ENCODE measurements at regions not wholly inside any gene's neighbourhood (a gene's known extent, or its start where the extent isn't known, plus 50 kb on each side); places are given as distances from the start of the nearest gene placed in this dataset.

DNA sequence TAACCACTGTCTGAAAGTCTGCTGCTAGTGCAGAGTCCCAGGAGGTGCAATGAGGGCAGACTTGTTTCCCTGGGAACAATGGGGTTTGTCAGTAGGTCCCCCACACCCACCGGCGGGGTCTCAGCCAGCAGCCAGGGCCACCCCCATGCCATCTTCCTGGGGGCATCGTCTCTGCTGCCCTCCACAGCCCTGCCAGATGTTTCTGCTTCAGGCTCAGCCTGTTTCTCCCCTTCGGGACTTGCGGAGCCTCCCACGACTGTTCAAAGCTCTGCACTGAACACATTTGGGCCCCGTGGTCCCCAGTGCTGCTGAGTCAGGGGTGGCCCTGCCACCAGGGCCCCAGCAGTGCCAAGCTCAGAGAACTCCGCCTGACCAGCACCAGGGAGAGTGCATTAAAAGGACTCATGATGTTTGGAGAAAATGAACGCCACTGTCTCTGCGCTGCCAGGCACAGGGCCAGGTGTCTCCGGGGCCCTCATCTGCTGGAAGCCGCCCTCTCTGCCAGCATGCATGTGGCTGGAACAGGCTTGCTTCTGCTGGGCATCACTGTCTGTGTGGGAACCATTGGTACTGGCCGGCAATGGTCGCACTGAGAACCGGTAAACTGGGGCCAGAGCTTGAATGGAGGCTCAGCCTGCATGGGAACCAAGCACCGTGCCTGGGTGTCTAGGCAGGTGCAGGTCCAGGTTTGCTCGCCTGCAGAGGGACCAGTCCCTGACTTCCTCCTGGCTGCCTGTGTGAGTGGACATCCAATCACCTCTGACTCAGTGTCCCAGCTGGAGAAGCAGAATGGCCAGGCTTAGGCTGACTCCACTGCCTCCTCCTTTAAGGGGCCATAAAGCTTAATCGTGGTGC, 345.1 kb downstream of the GLRX3 start:
- TF ChIP-seq, protein P1, sequence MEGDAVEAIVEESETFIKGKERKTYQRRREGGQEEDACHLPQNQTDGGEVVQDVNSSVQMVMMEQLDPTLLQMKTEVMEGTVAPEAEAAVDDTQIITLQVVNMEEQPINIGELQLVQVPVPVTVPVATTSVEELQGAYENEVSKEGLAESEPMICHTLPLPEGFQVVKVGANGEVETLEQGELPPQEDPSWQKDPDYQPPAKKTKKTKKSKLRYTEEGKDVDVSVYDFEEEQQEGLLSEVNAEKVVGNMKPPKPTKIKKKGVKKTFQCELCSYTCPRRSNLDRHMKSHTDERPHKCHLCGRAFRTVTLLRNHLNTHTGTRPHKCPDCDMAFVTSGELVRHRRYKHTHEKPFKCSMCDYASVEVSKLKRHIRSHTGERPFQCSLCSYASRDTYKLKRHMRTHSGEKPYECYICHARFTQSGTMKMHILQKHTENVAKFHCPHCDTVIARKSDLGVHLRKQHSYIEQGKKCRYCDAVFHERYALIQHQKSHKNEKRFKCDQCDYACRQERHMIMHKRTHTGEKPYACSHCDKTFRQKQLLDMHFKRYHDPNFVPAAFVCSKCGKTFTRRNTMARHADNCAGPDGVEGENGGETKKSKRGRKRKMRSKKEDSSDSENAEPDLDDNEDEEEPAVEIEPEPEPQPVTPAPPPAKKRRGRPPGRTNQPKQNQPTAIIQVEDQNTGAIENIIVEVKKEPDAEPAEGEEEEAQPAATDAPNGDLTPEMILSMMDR (conservative IDR thresholded peaks at IDR 0.05; ENCODE audit: low read depth, low read length) = no peak
- TF ChIP-seq RFX5 (IDR thresholded peaks at IDR 0.05; ENCODE audit: low read depth, low read length) = no peak
- no peak for TF ChIP-seq RAD21 (IDR thresholded peaks at IDR 0.05; ENCODE audit: low read length)
- no peak for TF ChIP-seq CEBPB (IDR thresholded peaks at IDR 0.05; ENCODE audit: low read depth, low read length)
- TF ChIP-seq CHD1 (IDR thresholded peaks at IDR 0.05; ENCODE audit: low read depth, low read length) = no peak
- TF ChIP-seq POLR2A (IDR thresholded peaks at IDR 0.05; ENCODE audit: low read depth, low read length) = no peak
